ENCODE measurements at regions not wholly inside any gene's neighbourhood (a gene's known extent, or its start where the extent isn't known, plus 50 kb on each side); places are given as distances from the start of the nearest gene placed in this dataset.
A peak's percentile ranks its signal among the peaks of the same experiment; 100 is the strongest.

GRCh38 chr2:104407641-104408040 lies 446.3 kb upstream of the POU3F3 start:
- Histone ChIP-seq H3K9me3 (ENCODE audit: low read length) (no peaks in the 10 kb centered on the region), H3K27ac (ENCODE audit: low read length) (peak overlapping the region; percentile 70), H3F3A (ENCODE audit: insufficient read depth, low read length, poor library complexity, severe bottlenecking) (no peaks in the 10 kb centered on the region), H3K79me2 (replicated peaks; ENCODE audit: insufficient read depth, low read length) (no peaks in the 10 kb centered on the region), H4K20me1 (ENCODE audit: insufficient read depth) (no peaks in the 10 kb centered on the region), H3K9ac (ENCODE audit: low read length) (peak overlapping the region; percentile 51), H2AFZ (ENCODE audit: low read depth, low read length) (no peak overlapping the region), H3K36me3 (ENCODE audit: insufficient read depth, low read length) (no peaks in the 10 kb centered on the region), H3K4me2 (ENCODE audit: low read length) (peak overlapping the region; percentile 53), H3K27me3 (ENCODE audit: insufficient read depth, low read depth, low read length) (no peaks in the 10 kb centered on the region), H3K9me2 (ENCODE audit: insufficient read depth, low read length) (no peaks in the 10 kb centered on the region), H3K4me3 (ENCODE audit: low read length) (peak overlapping the region; percentile 54)
- no peak for TF ChIP-seq POLR2AphosphoS5 (IDR thresholded peaks at IDR 0.05)
- TF ChIP-seq MXI1 (conservative IDR thresholded peaks at IDR 0.05; ENCODE audit: poor library complexity, severe bottlenecking) = no peak
- TF ChIP-seq EP300 (conservative IDR thresholded peaks at IDR 0.05; ENCODE audit: poor library complexity, severe bottlenecking) = no peak
- TF ChIP-seq RAD21 (conservative IDR thresholded peaks at IDR 0.05) = no peak
- TF ChIP-seq REST (IDR thresholded peaks at IDR 0.05; ENCODE audit: borderline replicate concordance) = no peak
- TF ChIP-seq CTCF (IDR thresholded peaks at IDR 0.05; ENCODE audit: poor library complexity, severe bottlenecking) = no peak
- no peak for TF ChIP-seq SMC3 (conservative IDR thresholded peaks at IDR 0.05; ENCODE audit: poor library complexity)
- TF ChIP-seq EZH2 (IDR thresholded peaks at IDR 0.05; ENCODE audit: borderline replicate concordance, insufficient read depth, low read length, poor library complexity, severe bottlenecking) = no peak
- TF ChIP-seq TAF1 (IDR thresholded peaks at IDR 0.05; ENCODE audit: low read depth) = no peak

- H4K20me1 ChIP-seq (ENCODE audit: insufficient read depth) = no peaks in the 10 kb centered on the region
- no peaks in the 10 kb centered on the region for H3F3A ChIP-seq (ENCODE audit: insufficient read depth, low read length, poor library complexity, severe bottlenecking)
- H3K9me2 ChIP-seq (ENCODE audit: insufficient read depth, low read length) = no peaks in the 10 kb centered on the region
- H3K27me3 ChIP-seq (ENCODE audit: insufficient read depth, low read depth, low read length) = no peaks in the 10 kb centered on the region
- H3K4me2 ChIP-seq (ENCODE audit: low read length) = peak overlapping the region; percentile 53
- TF ChIP-seq REST (IDR thresholded peaks at IDR 0.05; ENCODE audit: borderline replicate concordance) (no peak), SMC3 (conservative IDR thresholded peaks at IDR 0.05; ENCODE audit: poor library complexity) (peak; percentile 35), POLR2AphosphoS5 (IDR thresholded peaks at IDR 0.05) (peak; percentile 60)
- peak overlapping the region; percentile 54 for H3K4me3 ChIP-seq (ENCODE audit: low read length)
- H2AFZ ChIP-seq (ENCODE audit: low read depth, low read length) = no peak overlapping the region
- no peaks in the 10 kb centered on the region for H3K9me3 ChIP-seq (ENCODE audit: low read length)
- H3K27ac ChIP-seq (ENCODE audit: low read length) = peak overlapping the region; percentile 70
- no peaks in the 10 kb centered on the region for H3K36me3 ChIP-seq (ENCODE audit: insufficient read depth, low read length)
- no peaks in the 10 kb centered on the region for H3K79me2 ChIP-seq (replicated peaks; ENCODE audit: insufficient read depth, low read length)
- H3K9ac ChIP-seq (ENCODE audit: low read length) = peak overlapping the region; percentile 51
Measured at GRCh38 chr2:104408266-104408665, 445.6 kb upstream of the POU3F3 start.
